ENCODE measurements at regions not wholly inside any gene's neighbourhood (a gene's known extent, or its start where the extent isn't known, plus 50 kb on each side); places are given as distances from the start of the nearest gene placed in this dataset.

- peaks cover 2% of the 10 kb centered on the region for H3K27me3 ChIP-seq (ENCODE audit: control insufficient read depth, insufficient read depth, low read length)
- H3K4me1 ChIP-seq (ENCODE audit: control insufficient read depth in 2 of 3, insufficient read depth in 2 of 3, low read depth in 1 of 3, low read length in 3 of 3): no peaks in the 10 kb centered on the region
- DNase-seq (no peak), FAIRE-seq (no peak)
- intact Hi-C loops (cut with DNase I): no loop called here
- H3K4me3 ChIP-seq (ENCODE audit: low read length in 3 of 3): no peak overlapping the region
- TF ChIP-seq CTCF (IDR thresholded peaks at IDR 0.05; ENCODE audit: borderline replicate concordance, extremely low read depth, insufficient read depth): no peak
- H3K27ac ChIP-seq (ENCODE audit: low read depth in 2 of 2, low read length in 2 of 2): no peak overlapping the region
- no peaks in the 10 kb centered on the region for H3K36me3 ChIP-seq (ENCODE audit: control insufficient read depth in 2 of 3, insufficient read depth in 3 of 3, low read length in 3 of 3)
- H3K9ac ChIP-seq (ENCODE audit: low read length in 3 of 3): no peak overlapping the region
- H3K9me3 ChIP-seq (ENCODE audit: control insufficient read depth in 2 of 3, insufficient read depth in 1 of 3, low read length in 3 of 3): no peaks in the 10 kb centered on the region
These were observed 123.1 kb upstream of the MID1 start for GRCh38 chrX:10743476-10743875.

- H3K36me3 ChIP-seq (ENCODE audit: control insufficient read depth in 2 of 3, insufficient read depth in 3 of 3, low read length in 3 of 3): no peaks in the 10 kb centered on the region
- DNase-seq: peak in 2 of 5 donors; percentile 22 to 34
- no peak for TF ChIP-seq CTCF (IDR thresholded peaks at IDR 0.05; ENCODE audit: borderline replicate concordance, extremely low read depth, insufficient read depth)
These were observed 123.6 kb upstream of the MID1 start for GRCh38 chrX:10744007-10744406.

DNA sequence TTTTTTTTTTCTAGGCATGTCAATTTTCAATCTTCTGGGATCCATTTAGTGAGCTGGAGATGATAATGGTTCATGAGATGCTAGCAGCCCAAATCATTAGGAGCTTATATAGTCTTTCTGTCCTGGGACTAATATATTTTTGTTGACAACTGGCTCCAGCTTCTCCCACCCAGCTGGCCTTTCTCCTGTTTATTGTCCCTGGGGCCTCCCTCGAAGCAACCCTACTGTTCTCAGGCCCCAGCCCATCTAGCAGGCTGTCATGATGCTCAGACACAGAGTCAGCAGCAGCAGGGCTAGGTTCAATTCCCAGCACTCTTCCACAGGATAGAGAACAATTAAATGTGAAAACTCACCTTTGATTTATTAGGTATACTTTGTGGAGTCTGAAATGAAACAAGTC, 127.6 kb upstream of the MID1 start:
- no peak for TF ChIP-seq CTCF (IDR thresholded peaks at IDR 0.05; ENCODE audit: borderline replicate concordance, extremely low read depth, insufficient read depth)
- Histone ChIP-seq H3K9me3 (ENCODE audit: control insufficient read depth in 2 of 3, insufficient read depth in 1 of 3, low read length in 3 of 3) (no peaks in the 10 kb centered on the region), H3K4me1 (ENCODE audit: control insufficient read depth in 2 of 3, insufficient read depth in 2 of 3, low read depth in 1 of 3, low read length in 3 of 3) (no peaks in the 10 kb centered on the region), H3K27me3 (ENCODE audit: control insufficient read depth, insufficient read depth, low read length) (no peaks in the 10 kb centered on the region), H3K4me3 (ENCODE audit: low read length in 3 of 3) (no peak overlapping the region), H3K36me3 (ENCODE audit: control insufficient read depth in 2 of 3, insufficient read depth in 3 of 3, low read length in 3 of 3) (no peaks in the 10 kb centered on the region), H3K9ac (ENCODE audit: low read length in 3 of 3) (no peak overlapping the region), H3K27ac (ENCODE audit: low read depth in 2 of 2, low read length in 2 of 2) (no peak overlapping the region)
- DNase-seq (peak in 1 of 5 donors; percentile 32), FAIRE-seq (no peak)
- intact Hi-C loops (cut with DNase I): no loop called here

More at GRCh38 chrX:10744007-10744406, 123.6 kb upstream of the MID1 start:
- FAIRE-seq: no peak
- intact Hi-C loops (cut with DNase I): no loop called here
- Histone ChIP-seq H3K4me1 (ENCODE audit: control insufficient read depth in 2 of 3, insufficient read depth in 2 of 3, low read depth in 1 of 3, low read length in 3 of 3) (no peaks in the 10 kb centered on the region), H3K27ac (ENCODE audit: low read depth in 2 of 2, low read length in 2 of 2) (no peak overlapping the region), H3K4me3 (ENCODE audit: low read length in 3 of 3) (no peak overlapping the region), H3K9ac (ENCODE audit: low read length in 3 of 3) (no peak overlapping the region), H3K27me3 (ENCODE audit: control insufficient read depth, insufficient read depth, low read length) (peaks cover 2% of the 10 kb centered on the region), H3K9me3 (ENCODE audit: control insufficient read depth in 2 of 3, insufficient read depth in 1 of 3, low read length in 3 of 3) (no peaks in the 10 kb centered on the region)

GRCh38 chrX:10749113-10749512, 128.7 kb upstream of the MID1 start:
- no peak overlapping the region for H3K27ac ChIP-seq (ENCODE audit: low read depth in 2 of 2, low read length in 2 of 2)
- intact Hi-C loops (cut with DNase I): no loop called here
- H3K9me3 ChIP-seq (ENCODE audit: control insufficient read depth in 2 of 3, insufficient read depth in 1 of 3, low read length in 3 of 3): no peaks in the 10 kb centered on the region
- no peaks in the 10 kb centered on the region for H3K4me1 ChIP-seq (ENCODE audit: control insufficient read depth in 2 of 3, insufficient read depth in 2 of 3, low read depth in 1 of 3, low read length in 3 of 3)
- H3K36me3 ChIP-seq (ENCODE audit: control insufficient read depth in 2 of 3, insufficient read depth in 3 of 3, low read length in 3 of 3): no peaks in the 10 kb centered on the region
- H3K4me3 ChIP-seq (ENCODE audit: low read length in 3 of 3): no peak overlapping the region
- TF ChIP-seq CTCF (IDR thresholded peaks at IDR 0.05; ENCODE audit: borderline replicate concordance, extremely low read depth, insufficient read depth): no peak
- H3K9ac ChIP-seq (ENCODE audit: low read length in 3 of 3): no peak overlapping the region
- DNase-seq: no peak
- no peaks in the 10 kb centered on the region for H3K27me3 ChIP-seq (ENCODE audit: control insufficient read depth, insufficient read depth, low read length)
- no peak for FAIRE-seq

Data from kidney (tissue), 13 donors.